GM06990 (cell line): ENCODE measurements at regions not wholly inside any gene's neighbourhood (a gene's known extent, or its start where the extent isn't known, plus 50 kb on each side); places are given as distances from the start of the nearest gene placed in this dataset.

Experiments
- DNase-seq: peaks from one replicate; pipeline ENCODE4 v3.0.0-alpha.2; 2011; ENCODE audit not compliant: insufficient read length; ENCODE audit errors: extremely low read depth
- H3K27me3 ChIP-seq: replicated peaks from 2 replicates; pipeline ENCODE4 v1.6.0; 2011; ENCODE audit warnings: low read length; ENCODE audit not compliant: control insufficient read depth, insufficient read depth
- H3K36me3 ChIP-seq: 2 replicates; pipeline ENCODE4 v1.5.1; 2011; ENCODE audit warnings: low read length; ENCODE audit not compliant: control insufficient read depth, insufficient read depth
- H3K4me3 ChIP-seq: replicated peaks from 2 replicates; pipeline ENCODE4 v1.5.1; 2011; ENCODE audit warnings: low read depth, mild to moderate bottlenecking, control low read depth, low read length
- CTCF ChIP-seq: IDR thresholded peaks from 2 replicates; pipeline ENCODE4 v1.5.1; 2011; ENCODE audit warnings: low read length, control low read depth, mild to moderate bottlenecking, inconsistent platforms; ENCODE audit not compliant: insufficient read depth, poor library complexity, severe bottlenecking

GRCh38 chr9:79176014-79176697, 395.6 kb upstream of the TLE4 start:
- Histone ChIP-seq H3K36me3 (no peaks in the 10 kb centered on the region), H3K4me3 (no peak overlapping the region), H3K27me3 (no peaks in the 10 kb centered on the region)
- DNase-seq = no peak
- no peak for TF ChIP-seq CTCF

- H3K4me3 ChIP-seq = no peak overlapping the region
- no peak for TF ChIP-seq CTCF
- DNase-seq = no peak
- H3K36me3 ChIP-seq = no peaks in the 10 kb centered on the region
- no peaks in the 10 kb centered on the region for H3K27me3 ChIP-seq
These were observed 386.9 kb upstream of the TLE4 start for GRCh38 chr9:79184831-79185230.

GRCh38 chr9:79185866-79186265, 385.9 kb upstream of the TLE4 start:
- no peaks in the 10 kb centered on the region for H3K27me3 ChIP-seq
- H3K36me3 ChIP-seq = no peaks in the 10 kb centered on the region
- no peak for DNase-seq
- H3K4me3 ChIP-seq = no peak overlapping the region
- no peak for TF ChIP-seq CTCF

- H3K36me3 ChIP-seq = no peaks in the 10 kb centered on the region
- DNase-seq = no peak
- no peaks in the 10 kb centered on the region; the same call in 1 of the 2 replicates for H3K27me3 ChIP-seq
- TF ChIP-seq CTCF = no peak
- H3K4me3 ChIP-seq = no peak overlapping the region
These were observed 382.2 kb upstream of the TLE4 start for GRCh38 chr9:79189511-79189924.

- no peak for DNase-seq
- Histone ChIP-seq H3K36me3 (no peaks in the 10 kb centered on the region), H3K4me3 (no peak overlapping the region), H3K27me3 (no peaks in the 10 kb centered on the region; the same call in 1 of the 2 replicates)
- no peak for TF ChIP-seq CTCF
These were observed 378.8 kb upstream of the TLE4 start for GRCh38 chr9:79193001-79193400.
